GM19372 (cell line): ENCODE measurements at regions not wholly inside any gene's neighbourhood (a gene's known extent, or its start where the extent isn't known, plus 50 kb on each side); places are given as distances from the start of the nearest gene placed in this dataset.

ENCODE experiments used
- ATAC-seq: cut with Tn5 transposase; IDR thresholded peaks from one replicate; pipeline ENCODE4 v1.9.1; 2021; ENCODE audit warnings: mild to moderate bottlenecking, low read depth, moderate library complexity; ENCODE audit not compliant: unreplicated experiment

DNA sequence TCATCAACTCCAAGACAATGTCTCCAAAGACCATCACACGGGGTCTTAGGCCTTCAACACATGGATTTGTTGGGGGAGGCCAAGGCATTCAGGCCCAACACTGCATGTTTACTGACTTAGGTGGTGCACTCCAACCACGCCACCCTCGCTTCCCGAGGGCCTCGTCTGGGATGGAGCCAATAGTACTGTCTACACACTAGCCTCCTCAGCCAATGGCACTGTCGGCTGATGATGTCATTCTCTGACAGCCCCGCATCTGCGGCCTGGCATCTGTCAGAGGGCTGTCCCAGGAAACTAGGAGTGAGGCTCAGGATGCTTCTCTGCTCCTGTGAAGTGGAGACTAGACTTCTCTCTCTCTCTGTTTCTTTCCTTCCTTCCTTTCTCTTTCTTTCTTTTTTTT is 96.6 kb downstream of the TEX26 start:
- ATAC-seq, result no peak

- ATAC-seq, result no peak
These were observed 94.7 kb downstream of the TEX26 start for GRCh38 chr13:31027136-31027535.
